ENCODE measurements at regions not wholly inside any gene's neighbourhood (a gene's known extent, or its start where the extent isn't known, plus 50 kb on each side); places are given as distances from the start of the nearest gene placed in this dataset.
A peak's percentile ranks its signal among the peaks of the same experiment; 100 is the strongest.
"Not testable (repeated sequence)": the region's sequence is repeated elsewhere in the genome, so short reads cannot be mapped to it uniquely, and the experiment has no call there.

DNA sequence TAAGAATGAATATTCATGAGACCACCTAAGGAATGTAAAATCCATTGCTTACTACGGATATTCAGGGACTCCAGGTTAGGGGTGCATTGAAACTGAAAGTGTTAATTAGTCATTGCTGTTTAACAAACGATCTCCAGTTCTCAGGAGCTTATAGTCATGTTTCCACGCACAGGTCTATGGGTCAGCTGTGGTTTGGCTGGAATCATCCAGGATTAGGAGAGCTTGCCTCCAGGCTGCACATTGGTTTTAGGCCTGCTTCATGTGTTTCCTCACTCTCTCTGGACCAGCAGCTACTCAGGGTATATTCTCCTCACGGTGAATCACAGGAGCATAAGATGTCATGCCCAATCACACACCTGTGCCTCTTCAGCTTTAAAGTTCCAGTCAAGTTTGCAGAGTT is 98.9 kb downstream of the ATXN3L start:
- DNase-seq = no peak

DNA sequence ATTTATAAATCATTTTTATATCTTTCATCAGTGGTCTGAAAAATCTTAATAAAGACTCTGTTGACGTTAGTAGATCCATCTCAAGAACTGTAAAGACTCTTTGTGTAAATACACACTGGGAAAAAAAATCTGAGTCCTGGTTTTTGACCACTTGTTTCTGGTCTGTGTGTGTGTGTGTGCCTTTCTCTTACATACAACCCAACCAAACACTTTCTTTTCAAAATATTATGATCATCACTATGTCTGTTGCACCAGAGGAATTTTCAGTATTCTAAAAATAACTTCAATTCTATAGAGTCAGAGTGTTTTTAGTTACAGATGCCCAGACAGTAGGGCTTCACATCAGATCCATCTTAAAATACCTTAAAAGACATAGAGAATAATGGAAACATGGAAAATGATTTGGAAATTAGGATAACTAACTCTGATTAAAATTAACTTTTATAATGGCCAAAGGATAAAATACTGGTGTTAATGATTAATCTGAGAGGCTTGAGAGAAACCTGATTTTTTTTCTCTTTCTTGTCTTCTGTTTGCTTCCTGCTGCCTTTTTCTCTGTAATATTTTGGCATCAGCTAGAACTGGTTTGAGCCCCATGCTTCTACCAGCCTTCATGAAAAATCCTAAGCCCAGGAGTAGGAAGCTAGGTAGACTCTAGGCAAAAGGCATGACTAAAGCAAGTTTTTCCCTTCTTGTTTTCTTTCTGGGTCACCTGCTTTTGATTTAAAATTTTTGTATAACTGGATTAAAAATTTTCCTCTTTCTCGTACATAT is 99.7 kb downstream of the ATXN3L start:
- DNase-seq = no peak

DNA sequence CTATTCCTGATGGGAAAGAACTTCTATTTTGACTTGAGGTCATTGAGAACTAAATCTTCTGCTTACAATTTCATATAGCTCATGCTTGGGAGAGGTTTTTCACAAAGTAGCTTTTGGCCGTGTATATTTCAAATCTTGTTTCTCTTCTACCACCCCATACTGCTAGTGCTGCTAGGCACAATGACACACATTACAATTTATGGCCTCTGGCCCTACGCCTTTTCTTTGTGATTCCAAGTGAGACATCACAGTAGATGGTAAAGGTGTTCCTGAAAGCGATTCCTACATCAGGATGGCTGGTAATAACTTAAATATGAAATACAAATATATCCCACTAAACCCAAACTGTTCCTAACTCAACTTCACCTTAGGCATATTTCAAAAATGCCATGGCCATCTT is 101.1 kb downstream of the ATXN3L start:
- no peak for DNase-seq

DNA sequence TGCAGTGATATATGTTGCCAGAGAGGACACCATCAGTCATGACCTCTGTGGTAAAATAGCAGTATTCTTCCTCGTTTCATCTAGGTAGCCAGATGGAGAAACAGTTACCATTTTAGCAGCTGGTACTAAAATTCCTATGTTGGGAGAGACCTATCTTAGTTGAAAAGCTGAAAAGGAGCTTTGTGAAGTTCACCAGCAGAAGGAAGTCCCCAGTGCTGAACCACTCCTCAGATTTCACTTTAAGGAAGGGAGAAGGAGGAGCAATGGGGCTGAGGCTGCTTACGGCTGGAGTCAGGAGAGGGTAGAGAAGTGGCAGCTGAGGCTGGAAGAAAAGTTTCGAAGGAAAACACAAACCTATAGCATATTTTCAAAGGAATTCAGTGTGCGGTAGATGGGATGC is 103.7 kb downstream of the ATXN3L start:
- DNase-seq = no peak

DNA sequence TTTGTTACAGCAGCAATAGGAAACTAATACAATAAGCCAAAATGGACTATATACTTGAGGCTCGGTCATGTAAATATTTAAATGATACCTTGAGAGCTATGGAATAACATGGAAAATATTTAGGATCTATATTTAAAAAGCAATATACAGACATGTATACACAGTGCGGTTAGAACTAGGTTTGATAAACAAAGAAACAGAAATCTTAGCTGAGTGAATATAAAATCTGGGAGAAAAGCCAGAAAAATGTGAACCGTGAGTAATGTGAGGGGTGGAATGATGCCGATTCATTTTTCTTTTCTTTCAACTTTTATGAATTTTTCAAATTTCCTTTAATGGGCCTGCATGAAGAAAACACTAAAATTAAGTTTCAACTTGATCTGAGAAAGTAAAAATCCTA is 104.1 kb downstream of the ATXN3L start:
- DNase-seq = no peak

DNA sequence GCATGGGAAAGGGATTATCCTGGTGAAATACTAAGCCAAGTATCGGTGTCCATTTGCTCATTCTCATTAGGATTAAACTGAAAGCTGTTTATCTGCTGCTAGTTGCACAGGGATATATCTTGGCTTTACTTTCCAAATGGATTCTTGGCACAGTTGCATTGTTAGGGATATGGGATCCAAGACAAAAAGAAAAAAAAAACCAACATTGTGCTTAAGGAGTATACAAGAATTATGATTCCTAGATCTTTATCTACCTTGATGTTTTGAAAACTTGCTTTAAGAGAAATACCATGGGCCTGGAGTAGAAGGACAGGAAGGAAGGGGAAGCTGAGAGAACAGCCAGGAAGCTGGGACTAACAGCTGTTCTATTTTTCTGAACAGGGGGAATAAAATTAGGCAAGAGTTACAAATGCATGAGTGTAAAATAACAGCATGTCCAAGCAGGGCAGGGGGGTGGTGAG is 107.6 kb downstream of the ATXN3L start:
- DNase-seq = no peak

DNA sequence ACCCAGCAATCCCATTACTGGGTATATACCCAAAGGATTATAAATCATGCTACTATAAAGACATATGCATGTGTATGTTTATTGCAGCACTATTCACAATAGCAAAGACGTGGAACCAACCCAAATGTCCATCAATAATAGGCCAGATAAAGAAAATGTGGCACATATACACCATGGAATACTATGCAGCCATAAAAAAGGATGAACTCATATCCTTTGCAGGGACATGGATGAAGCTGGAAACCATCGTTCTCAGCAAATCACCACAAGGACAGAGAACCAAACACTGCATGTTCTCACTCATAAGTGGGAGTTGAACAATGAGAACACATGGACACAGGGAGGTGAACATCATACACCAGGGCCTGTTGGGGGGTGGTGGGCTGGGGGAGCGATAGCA is 109.7 kb downstream of the ATXN3L start:
- DNase-seq = not testable (repeated sequence)

DNA sequence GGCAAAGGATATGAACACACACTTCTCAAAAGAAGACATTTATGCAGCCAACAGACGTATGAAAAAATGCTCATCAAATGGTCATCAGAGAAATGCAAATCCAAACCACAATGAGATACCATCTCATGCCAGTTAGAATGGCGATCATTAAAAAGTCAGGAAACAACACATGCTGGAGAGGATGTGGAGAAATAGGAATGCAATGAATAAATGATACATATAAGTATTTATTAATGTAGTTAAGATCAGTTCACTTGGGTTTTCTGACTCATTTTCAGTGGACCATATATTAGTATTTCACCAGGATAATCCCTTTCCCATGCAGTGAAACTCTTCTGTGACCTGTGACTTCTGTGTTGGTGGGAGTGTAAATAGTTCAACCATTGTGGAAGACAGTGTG is 110.1 kb downstream of the ATXN3L start:
- not testable (repeated sequence) for DNase-seq

DNA sequence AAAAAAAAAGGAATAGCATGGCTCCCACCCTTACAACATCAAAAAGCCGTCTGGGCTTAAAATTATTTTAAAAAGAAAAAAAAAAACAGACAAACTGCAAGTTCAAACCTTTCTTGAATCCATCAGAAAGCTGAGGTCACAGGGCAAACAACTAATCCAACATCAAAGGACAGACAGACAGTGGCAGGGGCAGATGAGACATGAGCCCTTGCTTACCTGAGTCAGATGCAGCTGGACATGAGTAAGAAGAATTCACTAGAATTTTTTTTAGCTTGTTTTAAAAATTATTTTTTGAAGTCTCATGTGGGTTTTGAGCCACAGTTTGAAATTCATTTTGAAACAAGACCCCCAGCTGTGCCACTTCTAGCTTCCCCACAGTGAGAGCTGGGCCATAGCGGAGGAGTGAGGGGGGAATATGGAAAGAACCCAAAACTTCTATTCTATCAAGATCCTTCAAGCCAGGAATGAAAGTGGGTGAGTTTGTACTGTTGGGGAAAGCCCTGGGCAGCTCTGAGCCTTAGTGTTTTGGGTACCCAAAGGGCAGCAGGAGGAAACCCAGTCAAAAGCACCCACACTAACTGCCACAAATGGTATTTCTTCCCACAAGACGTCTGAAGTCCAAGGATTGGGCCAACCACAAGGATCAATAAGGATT is 111.4 kb downstream of the ATXN3L start:
- no peak for DNase-seq

DNA sequence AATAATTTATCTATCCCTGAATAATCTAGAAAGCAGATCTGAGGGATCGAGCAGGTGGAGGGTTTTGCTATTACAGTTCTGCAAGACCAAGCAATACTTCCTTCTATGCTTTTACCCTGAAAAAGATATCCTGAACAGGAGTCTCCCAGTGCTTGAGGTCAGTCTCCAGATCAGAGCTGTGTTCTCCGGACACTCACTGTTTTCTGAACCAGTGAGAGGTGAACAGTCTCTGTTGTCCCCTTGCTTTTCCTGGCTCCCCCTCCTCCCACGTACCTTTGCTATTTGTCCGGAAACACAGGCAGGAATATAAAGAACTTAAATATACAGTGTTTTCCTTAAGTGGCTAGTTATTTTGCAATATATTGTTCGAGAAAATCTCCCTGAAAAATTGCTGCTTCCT is 116.6 kb downstream of the ATXN3L start:
- DNase-seq = no peak

DNA sequence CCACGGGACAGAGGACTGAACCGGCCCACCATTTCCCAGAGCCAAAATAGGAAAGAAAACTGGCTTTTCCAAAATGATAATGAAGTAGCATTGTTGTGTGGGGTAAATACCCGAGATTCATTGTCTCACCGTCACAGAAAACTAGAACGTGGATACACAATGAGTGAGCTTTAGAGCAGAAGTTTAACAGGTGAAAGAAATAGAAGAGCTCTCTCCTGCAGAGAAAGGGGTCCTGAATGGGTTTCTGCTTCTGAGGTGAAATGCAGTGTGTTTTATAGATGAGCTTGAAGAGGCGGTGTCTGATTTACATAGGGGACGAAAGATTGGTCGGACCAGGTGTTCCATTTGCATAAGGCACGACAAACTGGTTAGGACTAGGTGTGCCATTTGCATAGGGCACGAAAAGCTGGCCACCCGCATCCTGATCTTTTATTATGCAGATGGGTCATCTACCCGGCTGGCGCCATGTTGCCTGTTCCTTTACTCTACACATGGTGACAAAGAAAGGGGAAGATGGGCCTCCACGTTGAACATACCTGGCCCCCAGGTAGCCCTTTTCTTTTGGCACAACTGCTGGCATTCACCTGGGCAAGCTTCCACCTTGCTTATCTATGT is 118.1 kb downstream of the ATXN3L start:
- no peak for DNase-seq

DNA sequence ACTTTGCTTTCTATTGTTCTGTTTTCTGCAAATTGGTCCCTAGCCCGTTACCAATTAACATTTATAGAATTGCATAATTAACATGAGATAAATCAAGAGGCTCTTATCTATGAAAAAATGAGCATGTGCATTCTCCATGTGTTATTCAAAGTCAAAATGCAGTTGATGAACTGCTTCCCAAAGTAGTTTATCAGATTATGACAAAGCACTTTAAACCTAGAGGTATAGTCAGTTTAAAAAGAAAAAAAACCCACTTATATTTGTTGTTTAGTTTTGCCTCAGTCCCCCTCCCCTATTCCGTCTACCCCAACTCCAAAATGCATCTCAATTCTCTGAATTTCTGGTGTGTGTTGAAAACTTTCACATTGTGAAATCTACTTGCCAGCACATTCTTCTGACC is 119.5 kb downstream of the ATXN3L start:
- DNase-seq = no peak

DNA sequence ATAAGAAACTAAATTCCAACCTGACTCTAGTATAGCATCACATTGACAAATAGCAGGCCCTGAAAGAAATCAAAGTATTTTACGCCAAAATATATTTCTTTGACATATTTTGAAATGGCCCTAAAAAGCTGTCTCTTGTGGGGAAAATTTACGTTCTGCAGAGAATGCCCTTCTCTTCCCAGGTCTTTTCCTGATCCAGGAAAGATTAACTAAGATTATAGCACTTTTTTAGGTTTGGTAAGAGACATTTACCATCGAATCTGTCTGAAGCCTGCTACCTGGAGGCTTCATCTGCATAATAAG is 121.1 kb downstream of the ATXN3L start:
- DNase-seq = no peak

DNA sequence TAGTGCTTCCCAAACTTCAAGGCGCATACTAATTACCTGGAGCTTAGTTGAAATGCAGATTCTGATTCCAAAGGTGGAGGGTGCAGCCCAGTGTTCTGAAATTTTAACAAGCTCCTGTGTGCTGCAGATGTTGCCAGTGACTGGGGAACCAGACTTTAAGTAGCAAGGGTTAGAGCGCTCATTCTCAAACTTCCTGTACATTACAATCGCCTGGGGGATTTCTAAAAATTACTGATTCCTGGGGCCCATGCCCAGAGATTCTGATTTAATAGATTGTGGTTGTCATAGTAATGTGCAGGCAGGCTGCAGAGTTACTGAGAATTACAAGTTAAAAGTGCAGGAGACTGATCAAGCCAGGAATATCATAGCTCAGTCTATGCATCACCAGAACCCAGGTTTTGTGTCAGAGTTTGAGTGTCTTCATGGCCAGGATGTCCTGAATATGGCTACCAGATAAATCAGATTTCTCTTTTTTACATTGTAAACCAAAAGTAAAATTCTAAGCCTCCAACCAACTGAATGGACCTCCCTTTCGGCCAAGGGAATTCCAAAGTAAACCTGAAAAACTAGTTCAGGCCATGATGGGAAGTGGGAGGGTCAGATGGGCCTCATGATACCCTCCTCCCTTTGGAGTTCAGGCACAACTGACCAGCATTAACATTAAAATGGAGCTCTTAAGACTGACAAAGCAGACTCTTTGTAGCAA is 121.6 kb downstream of the ATXN3L start:
- DNase-seq = no peak

DNA sequence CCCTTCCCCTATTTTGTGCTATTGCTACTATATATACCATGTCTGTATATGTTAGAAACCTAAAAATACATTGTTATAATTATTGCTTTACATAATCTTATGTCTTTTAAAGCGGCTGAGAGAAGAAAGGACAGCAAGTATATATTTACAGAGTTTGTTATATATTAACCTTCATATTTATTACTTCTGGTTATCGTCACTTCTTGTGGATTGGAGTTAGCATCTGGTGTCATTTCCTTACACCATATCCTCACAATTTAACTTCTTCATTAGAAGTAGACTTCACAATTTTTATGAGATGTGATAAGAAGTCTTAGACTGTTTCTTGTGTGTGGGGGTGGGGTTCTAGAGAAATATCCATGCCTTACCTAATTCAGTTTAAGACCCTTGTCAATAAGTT is 123.1 kb downstream of the ATXN3L start:
- DNase-seq = no peak

DNA sequence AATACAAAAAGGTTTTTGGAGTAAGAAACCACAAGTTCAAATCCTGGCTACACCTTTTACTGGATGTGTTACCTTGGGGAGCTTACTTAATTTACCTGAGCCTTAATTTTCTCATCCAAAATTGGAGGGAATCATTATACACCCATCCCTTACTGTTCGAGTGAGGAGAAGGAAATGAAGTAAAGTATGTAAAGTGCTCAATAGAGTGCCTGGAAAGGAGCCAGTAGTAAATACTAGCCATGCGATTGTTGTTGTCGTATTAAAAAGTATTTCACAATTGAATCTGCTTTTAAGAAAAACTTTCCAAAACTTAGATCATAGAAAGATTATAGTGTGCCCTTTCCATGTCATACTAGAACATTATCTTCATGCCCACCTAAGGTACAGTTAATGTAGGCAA is 124.5 kb downstream of the ATXN3L start:
- DNase-seq = no peak

DNA sequence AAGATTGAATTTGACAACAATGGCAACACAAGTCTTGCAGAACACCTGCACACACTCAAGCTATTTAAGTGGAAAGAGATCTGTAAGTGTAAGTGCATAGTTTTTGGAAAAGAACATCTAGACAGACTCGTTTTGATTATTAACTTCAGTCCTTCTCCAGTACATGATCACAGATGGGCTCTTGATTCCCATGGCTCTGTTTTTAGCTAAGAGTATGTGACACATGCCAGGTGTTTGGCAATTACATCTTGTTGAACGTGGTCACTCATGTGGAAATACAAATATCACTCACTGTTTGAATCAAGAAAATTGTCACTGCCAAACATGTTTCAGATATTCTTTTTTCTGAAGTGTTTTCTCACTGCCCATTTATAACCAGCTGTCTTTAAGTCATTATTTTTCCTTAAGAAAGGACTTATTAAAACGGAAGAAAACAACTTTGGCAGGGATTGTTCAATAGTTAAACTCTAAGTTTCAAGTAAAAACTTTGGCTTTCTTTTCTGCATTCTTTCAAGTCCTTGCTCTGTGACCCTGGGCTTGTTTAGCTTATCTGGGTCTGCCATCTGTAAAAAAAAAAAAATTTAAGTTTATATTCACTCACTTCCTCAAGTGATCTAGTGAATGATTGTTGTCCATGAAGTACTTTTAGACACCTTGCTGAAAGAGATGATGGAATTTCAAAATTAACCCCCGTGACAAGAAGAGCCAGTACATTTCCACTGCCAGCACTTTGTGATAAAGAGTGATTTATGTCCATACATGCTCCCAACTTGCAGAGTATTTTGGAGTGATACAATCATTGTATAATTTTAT is 125.4 kb downstream of the ATXN3L start:
- DNase-seq = peak; percentile 81

DNA sequence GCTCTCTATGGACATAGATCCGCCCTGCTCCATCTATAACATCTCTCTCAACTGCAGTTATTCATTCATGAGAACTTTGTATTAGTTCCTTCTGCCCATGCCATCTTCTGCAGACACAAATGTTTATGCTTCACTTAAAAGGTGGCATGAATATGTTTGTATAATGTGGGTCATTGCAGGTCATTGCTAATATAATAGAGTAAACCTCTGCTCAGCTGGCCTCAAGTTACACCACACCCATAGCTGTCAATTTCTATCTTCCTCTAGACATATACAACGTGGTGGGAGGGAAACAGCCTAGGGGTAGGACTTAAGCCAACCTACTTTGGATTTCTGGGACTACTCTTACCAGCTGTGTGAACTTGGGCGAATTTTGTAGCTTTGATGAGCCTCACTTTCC is 129.8 kb downstream of the ATXN3L start:
- no peak for DNase-seq

DNA sequence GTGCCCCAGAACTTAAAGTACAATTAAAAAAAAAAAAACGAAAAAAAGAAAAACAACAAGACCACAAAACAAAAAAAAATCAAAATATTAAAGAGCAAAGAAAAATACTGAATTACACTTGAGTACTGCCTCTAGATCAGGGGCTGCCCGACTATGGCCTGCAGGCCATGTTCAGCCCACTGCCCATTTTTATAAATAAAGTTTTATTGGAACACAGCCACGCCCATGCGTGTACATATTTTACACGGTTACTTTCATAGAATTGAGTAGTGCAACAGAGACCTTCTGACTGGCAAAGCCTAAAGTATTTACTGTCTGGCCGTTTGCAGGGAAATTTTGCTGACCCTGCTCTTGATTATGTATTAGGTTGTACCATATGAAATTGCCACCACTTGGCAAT is 130.5 kb downstream of the ATXN3L start:
- no peak for DNase-seq

DNA sequence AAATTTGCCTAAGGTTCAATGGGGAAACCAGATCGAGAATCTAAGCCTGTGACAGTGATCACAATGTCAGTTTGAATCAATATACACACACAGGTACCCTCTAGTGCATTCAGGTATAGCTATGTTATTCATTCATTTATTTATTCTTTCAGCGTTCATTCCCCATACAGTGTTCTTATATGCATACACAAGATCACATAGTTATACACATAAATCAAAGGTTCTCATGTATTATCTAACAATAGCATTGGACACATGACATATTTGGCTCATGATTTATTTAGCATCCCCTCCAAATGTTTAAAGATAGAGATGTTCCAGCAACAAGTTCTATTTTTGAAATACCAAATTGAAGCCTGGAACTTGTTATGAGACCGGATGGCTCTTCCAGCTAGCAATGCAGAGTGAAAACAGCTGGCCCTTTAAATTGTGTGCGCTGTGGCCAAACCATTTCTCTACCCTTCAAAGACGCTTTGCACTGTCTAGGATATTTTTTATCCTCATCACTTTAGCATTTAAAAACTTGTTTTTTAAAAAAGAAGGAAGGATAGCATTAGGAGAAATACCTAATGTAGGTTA is 131.0 kb downstream of the ATXN3L start:
- no peak for DNase-seq

DNA sequence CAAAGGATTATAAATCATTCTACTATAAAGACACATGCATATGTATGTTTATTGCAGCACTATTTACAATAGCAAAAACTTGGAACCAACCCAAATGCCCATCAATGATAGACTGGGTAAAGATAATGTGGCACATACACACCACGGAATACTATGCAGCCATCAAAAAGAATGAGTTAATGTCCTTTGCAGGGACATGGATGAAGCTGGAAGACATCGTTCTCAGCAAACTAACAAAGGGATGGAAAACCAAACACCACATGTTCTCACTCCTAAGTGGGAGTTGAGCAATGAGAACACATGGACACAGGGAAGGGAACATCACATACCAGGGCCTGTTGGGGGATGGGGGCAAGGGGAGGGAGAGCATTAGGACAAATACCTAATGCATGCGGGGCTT is 133.2 kb downstream of the ATXN3L start:
- DNase-seq = not testable (repeated sequence)

DNA sequence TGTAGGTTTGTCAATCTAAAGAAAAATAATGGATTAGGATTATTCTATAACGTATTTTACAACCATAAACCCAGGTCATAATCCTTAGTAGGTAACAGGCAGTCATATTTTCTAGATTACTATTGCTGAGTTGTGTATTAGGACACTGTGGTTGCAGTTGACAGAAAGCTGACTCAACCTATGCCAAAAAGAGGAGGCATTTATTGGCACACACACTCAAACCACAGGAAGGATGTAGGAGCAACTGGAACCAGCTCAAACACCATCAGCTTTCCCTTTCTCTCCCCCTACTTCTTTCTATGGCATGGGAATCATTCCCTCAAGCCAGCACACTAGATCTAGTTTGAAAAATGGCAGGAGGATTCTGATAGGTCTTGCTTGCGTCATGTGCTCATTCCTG is 136.4 kb upstream of the FAM9C start:
- DNase-seq = no peak

DNA sequence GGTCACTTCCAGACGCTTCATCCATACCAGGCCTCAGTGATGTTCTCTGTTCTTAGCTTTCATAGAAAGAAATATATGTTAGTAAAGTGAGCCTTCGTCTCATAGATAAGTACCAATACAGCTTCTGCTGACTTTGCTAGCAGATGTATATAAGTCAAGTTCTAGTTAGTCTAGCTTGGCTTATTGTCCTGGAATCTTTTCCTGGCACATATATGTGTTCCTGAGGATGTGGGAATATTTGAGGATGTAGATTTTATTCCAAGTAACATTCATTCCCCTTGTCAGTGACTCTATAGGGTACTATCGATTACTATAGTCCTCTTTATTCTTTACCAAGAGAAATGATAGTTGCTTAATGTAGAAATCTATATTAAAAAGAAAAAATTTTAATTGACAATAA is 135.2 kb upstream of the FAM9C start:
- DNase-seq = no peak

Measured in NCI-H1417 treated with DMSO at 0.1 percent for 48 hours (cell line).